Left renal cortex interstitium (tissue), 4 donors: ENCODE measurements at regions not wholly inside any gene's neighbourhood (a gene's known extent, or its start where the extent isn't known, plus 50 kb on each side); places are given as distances from the start of the nearest gene placed in this dataset.
"Not testable (repeated sequence)": the region's sequence is repeated elsewhere in the genome, so short reads cannot be mapped to it uniquely, and the experiment has no call there.

Source experiments
- DNase-seq, 4 donors: peaks; one replicate each; pipeline ENCODE4 v3.0.0-alpha.2; 2013; ENCODE audit warnings: low read depth in 4 of 4, low spot score in 2 of 4, missing footprints in 1 of 4

DNA sequence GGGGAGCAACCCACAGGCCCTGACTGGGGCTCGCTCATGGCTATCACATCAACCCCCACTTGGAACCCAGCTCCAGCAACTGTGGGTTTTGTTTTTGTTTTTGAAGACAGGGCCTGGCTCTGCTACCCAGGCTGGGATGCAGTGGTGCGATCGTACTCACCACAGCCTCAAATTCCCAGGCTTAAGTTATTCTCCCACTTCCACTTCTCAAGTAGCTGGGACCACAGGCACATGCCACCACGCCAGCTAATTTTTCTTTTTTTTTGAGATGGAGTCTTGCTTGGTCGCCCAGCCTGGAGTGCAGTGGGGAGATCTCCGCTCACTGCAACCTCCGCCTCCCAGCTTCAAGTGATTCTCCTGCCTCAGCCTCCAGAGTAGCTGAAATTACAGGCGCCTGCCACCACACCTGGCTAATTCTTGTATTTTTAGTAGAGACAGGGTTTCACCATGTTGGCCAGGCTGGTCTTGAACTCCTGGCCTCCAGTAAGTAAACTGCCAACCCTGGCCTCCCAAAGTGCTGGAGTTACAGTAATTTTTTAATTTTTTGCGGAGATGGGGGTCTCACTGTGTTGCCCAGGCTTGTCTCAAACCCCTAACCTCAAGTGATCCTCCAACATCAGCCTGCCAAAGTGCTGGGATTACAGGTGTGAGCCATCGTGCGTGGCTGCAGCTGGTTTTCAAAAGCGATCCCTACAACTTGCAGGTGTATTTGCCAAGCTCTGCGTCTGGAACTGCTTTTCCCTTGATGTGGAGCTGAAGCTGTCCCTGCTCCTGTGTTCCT, 228.7 kb downstream of the SKIDA1 start:
- DNase-seq = no peak

DNA sequence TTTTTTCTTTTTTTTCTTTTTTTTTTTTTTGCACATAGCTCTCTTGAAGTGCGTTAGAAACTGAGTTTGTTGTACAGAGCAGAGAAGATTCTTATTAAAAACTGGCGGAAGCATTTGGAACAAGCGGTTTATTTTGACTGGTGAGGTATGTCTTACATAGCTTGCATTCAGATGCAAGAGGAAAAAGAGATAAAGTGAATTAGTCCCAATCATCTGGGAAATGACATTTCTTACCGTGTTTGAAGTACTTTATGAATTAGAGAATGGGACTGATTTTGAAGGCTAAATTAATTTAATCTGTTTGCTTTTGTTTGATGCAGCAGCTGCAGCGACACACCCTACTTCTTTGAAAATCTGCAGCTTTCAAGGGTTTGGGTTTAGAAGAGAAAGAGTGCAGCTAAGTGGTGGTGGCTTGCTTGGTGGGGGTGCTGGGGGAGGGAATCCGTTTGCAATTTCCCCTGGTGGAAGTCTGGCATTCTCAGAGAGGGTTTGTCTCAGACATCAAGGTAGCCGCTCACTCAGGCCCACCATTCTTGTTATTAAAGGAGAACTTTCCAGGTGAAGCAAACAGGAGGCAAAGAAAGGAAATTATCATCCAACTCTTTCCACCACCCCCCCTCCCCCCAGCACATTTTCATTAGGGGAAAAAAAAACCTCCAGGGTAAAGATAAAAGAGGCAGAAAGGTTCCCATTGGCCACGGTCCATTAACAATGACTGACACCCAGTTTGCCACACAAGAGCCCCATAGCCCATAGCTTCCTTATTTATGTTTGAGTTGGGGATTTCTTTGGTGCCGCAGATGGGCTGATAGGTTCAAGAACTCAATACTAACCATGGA, 231.7 kb downstream of the SKIDA1 start:
- peak in 1 of 4 donors; percentile 41 for DNase-seq

DNA sequence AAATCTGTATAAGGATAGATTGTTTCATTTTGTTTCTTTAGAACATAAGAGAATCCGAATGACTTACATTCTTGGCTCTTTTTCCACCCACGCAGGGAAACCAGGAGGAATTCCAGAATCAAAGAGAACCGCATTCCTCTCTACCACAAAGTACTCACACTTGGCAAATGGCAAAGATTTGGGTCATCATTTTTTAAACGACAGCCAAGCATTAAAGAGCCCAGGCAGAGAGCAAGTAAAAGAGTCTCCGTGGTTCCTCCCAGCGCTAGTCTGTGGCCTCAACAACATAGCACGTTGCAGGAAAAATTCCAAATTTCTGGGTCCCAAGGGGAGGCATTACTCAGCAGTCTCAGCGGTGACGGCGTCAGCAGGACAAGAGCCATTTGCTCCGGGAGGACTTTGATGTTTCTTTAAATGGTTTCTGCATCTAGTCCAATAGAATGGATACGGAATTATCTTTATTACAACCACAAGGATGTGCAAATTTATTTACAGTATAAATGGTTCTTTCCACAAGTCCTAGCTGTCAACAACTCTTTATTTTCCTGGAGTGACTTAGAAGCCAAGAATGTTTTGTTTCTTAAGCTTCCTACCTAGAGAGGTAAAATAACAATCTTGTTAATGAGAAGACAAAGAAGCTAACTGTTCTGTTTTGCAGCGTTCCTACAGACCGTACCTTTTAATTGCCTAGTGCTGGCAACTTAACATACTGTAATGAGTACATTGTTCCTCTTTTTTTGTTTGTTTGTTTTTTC, 232.5 kb downstream of the SKIDA1 start:
- DNase-seq = peak; percentile 79 to 87 (median 85)

DNA sequence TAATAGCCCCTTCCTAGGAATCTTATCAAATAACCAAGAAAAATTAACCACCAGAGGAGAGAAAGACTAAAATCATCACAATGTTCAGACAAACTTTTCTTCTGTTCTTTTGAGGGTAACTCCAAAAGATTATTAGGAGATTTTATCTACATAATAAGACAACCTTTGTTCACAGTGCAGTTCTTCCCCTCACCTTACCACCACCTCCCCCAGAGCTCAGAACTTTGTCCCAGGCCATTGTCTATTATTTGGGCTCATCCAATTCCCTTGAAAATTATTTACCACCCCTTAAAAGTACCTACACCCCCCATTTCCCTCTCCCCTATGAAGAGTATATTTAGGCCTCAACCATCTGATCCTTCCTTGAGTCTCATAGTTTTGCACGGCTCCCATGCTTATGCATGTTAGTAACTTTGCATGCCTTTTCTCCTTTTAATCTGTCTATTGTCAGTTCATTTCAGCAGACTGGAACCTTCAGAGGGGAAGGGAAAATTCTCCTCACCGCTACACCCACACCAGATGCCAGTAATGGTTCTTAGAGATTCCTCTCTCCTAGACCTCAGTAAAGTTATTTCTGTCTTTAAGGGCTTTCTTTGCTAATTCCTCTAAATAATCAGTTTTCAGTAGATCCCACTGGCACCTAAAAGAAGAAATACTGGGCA, 234.9 kb downstream of the SKIDA1 start:
- no peak for DNase-seq

DNA sequence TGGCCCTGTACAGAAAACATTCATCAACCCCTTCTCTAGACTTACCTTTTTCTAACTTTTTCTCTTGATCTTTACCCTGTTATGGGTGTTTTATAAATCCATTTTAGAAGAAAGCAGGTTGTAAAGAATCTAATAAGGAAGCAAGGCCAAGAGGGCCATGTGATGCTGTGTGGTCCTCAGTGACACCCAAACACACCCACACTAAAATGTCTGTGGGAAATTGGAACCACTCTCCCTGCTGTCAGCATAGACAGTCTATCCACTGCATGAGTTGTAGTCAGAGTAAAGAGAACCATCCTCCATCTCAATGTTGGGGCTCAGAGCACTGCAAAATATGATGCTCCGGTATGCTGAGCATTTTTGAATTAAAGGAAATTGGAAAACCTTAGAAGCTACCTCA, 235.5 kb downstream of the SKIDA1 start:
- no peak for DNase-seq

DNA sequence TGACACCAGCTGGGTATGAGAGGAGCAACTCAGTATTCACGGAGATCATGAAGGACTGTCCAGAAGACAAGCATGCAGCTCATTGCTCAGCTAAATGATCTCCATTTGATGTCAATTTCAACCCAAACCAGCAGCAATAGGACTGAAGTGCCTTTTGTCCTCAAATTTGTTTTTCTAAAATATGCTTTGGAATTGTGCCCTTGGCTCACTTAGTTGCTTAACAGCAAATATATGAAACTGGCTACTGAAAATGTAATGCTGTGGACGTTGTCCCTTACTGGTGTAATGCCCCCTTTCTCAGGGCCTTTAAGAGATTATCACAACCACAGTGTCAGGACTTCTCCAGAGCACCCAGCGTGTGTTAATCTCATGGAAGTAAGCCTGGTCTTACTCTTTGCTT, 236.2 kb downstream of the SKIDA1 start:
- no peak for DNase-seq

DNA sequence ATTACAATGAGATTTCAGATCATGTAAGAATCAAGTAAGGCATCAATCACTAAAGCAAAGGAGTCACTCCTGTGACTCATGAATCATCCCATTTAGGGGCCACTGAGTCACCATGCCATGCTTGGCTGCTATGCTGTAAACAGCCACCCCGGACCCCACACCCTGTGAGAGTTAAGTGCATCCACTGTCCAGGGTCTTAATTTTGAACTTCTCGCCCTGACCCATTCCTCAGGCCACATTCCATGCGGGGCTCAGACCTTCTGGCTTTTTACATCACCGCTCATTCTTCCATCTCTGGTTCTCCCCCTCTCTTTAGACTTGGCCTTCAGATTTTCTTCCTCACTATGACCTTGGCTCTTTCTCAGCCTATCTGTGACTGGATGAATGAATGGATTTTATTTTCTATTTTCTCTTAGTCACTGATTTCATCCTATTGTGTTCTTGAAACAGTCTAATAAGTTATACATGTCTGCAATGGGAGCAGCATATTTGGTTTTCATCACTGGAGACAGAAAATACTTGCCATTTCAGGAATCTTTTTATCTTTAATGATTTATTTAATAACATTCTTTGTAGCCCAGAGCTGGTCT, 239.6 kb downstream of the SKIDA1 start:
- DNase-seq = no peak

DNA sequence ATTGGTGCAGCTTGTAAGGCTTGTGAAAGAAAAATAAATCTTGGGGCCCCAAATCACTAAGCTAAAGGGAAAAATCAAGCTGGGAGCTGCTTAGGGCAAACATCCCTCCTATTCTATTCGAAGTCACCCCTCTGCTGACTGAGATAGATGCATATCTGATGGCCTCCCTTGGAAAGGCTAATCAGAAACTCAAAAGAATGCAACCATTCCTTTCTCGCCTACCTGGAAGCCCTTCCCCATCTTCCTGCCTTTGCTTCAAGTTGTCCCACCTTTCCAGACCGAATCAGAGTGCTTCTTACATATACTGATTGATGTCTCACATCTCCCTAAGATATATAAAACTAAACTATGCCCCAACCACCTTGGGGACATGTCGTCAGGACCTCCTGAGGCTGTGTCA, 240.3 kb downstream of the SKIDA1 start:
- no peak for DNase-seq

DNA sequence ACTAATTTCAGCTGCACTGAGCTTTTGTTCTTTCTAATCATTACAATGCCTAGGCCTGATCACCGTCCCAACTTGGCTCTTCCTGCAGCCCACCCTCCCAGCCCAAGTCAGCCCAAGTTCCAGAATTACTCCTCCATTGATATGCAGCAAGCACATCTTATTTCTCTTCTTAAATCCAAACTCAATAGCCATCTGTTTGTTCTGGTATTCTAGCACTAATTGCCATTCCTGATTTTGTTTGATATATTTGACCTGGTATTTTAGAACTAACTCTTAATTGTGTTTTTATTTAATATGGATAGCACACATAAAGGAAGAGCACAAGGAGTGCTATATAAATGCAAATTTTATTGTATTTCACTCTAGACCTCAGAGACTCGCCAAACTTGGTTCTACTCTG, 241.2 kb downstream of the SKIDA1 start:
- DNase-seq = no peak

DNA sequence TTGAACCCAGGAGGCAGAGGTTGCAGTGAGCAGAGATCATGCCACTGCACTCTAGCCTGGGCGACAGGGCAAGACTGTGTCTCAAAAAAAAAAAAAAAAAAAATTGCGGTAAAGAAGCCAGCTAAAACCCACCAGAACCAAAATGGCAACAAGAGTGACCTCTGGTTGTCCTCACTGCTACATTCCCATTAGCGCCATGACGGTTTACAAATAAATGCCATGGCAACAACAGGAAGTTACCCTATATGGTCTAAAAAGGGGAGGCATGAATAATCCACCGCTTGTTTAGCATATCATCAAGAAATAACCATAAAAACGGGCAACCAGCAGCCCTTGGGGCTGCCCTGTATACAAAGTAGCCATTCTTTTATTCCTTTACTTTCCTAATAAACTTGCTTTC, 242.4 kb downstream of the SKIDA1 start:
- DNase-seq = not testable (repeated sequence)

DNA sequence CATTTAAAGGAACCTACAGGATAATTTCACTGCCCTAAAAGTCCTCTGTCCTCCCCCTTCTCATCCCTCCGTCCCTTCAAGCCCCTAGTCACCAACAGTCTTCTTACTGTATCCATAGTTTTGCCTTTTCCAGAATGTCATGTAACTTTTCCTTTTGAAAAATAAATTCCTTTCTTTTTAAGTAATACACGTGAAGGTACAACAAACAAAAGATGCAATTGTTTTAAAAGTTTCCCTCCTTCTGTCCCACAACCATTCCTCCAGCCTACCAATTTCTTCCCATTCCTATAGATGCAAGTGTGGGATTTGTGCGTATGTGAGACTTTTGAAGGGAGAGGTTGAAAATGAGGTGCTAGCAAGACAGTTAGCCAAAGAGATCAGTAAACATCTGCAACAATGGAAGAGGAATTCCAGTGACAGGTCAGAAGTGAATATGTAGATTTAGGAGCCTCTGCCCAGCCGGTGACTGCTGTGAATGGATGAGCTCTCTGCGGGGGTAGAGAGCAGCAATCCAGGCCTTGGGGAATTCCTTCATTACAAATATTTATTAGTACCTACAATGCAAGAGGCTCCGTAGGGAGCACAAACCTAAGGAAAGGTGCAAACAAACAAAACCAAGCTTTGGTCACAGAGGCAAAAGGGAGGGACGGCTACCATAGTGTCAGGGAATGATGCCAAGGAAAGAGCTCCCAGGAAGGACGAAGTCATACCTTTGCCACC, 243.6 kb downstream of the SKIDA1 start:
- DNase-seq = no peak

DNA sequence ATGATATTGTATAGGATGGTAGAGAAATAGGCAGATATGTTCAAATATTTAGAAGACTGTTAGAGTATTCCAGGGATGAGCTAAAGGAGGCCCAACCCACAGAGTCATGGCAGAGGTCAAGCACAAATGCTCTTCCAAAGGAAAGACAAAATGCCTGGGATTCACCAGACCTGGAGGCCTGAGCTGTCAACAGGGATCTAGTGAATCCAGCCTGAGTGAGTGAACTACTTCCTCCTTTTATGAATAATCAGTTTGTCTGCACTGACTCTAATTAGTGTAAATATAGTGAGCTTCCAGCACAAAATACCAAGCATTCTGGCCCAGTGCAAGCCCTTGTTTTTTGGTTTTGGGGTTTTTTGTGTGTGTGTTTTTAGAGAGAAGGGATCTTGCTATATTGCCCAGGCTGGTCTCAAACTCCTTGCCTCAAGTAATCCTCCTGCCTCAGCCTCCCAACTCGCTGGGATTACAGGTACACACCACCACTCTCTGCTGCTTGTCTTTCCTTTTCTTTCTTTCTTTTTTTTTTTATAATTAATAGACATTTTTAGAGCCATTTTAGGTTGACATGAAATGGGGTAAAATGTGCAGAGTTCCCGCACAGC, 244.4 kb downstream of the SKIDA1 start:
- DNase-seq = no peak

DNA sequence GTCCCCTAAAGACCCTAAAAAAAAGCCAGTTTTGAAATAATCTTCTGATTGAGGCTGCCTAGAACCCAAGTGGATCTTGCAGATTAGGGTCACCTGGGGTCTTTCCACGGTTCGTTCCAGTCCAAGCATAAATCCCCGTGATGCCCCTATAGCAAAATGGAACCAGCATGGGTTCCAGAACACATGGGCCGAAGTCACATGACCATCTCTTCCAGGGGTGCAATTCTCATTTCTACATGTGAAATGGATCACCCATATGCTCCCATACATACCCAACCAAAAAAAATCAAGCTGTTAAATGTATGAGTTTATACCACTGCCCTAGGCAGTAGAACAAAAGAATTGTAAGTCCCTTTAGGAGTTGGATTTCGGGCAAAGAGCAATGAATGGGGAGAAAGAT, 245.4 kb downstream of the SKIDA1 start:
- no peak for DNase-seq

DNA sequence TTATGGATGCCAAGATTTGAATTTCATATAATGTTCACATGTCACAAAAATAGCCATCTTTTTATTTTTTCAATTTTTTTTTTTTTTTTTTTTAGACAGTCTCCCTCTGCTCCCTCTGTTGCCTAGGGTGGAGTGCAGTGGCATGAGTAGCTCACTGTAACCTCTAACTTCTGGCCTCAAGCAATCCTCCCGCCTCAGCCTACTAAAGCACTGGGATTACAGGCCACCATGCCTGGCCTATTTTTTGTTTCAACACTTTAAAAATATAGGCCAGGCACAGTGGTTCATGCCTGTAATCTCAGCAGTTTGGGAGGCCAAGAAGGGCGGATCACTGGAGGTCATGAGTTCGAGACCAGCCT, 246.3 kb downstream of the SKIDA1 start:
- DNase-seq = no peak

DNA sequence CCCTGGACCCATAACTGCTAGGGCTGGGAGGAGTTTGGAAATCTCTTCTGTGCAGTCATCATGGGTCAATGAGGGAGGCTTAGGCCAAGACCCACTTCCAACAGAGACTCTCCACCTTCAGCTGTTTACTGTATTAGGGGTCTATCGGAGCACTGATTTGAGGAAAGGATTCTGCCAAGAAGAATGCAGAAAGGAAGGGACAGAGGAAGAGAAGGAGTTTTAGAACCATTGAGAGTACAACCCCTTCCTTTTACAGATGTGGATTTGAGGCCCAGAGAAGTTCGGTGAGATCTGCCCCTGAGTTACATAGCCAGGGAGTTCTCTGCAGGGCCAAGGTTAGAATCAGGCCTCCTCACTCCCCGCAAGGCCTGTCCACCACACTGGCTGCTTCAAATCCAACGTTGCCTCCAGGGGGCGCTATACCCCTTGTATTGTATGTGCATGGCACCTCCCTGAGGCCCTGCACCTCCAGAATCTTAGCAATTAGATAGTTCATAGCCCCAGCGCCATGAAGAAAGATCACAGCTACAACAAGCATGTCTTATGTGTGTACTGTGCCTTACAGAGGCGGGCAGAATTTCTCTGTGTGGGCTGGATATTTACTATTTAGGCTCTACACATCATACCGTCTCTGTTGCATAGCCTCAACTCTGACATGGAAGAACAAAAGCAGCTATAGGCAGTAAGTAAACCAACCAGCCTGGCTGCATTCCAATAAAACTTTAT, 246.8 kb downstream of the SKIDA1 start:
- DNase-seq = peak; percentile 71 to 90 (median 84)

DNA sequence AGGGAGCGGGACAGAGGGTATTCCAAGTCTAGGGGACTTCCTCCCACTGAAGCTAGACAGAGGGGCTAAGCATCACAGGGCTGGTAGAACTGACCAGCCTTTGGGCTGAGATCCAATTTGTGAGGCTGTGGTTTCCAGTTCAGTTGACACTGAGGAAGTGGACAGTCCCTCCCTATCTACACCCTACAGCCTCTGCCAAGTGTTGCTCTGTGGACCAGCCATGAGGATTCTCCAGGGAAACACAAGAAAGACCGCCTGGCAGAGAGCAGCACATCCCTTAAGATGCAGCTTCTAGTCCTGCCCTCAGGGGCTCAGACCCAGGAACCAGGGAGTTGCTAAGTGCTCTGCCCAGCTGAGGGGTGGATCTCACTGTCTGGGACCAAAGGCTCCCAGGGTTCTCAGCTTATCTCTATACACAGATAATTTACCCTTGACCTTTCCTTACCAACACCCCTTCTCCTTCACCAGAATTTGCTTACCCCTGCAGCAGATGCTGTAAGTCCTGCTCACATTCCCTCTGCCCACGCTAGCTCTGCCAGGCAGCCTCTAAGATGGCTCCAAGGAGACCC, 252.0 kb downstream of the SKIDA1 start:
- no peak for DNase-seq

DNA sequence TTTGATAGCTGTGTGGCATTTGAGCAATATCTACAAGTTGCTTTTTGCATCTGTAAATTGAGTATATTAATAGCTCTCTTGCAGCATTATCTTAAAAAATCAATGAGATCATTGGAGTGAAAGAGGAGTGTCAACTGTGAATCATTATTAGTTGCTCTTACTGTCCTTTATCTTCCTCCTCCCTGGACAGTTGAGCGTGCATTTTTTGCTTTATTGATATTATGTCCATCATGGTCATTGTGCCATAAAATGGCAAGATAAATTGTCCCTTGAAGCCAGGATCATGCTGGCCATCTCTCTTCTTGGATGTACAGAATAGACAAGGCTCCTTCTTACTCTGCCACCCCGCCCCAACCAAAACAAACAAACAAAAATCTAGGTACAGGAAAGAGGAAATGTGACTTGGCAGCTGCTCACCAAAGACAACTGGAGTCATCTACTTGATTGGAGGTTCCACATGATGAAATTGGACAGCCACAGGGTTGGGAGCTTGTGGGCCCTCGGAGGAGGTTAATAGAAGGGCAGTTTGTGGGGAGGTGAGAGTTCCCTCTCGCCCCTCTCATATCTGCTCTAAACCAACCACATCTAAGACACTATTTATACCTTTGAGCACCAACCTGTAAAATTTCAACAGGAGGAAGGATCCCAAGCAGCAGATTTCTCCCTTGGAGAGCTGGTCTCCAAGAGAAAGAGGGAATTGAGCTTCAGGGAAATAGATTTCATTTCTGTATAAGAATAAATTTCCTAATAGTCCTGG, 252.7 kb downstream of the SKIDA1 start:
- DNase-seq = no peak

DNA sequence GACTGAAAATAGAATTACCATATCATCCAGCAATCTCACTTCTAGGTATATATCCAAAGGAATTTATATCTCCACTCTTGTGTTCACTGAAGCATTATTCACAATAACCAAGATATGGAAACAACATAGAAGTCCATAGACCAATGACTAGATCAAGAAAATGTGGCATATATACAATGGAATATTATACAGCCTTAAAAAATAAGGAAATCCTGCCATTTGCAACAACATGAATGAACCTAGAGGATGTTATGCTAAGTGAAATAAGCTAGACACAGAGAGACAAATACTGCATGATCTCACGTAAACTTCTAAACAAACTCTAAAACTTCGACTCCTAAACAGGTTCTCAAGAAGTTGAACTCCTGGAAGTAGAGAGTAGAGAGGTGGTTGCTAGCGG, 254.5 kb downstream of the SKIDA1 start:
- no peak for DNase-seq
